ENCODE measurements at regions not wholly inside any gene's neighbourhood (a gene's known extent, or its start where the extent isn't known, plus 50 kb on each side); places are given as distances from the start of the nearest gene placed in this dataset.
"Not testable (repeated sequence)": the region's sequence is repeated elsewhere in the genome, so short reads cannot be mapped to it uniquely, and the experiment has no call there.

DNA sequence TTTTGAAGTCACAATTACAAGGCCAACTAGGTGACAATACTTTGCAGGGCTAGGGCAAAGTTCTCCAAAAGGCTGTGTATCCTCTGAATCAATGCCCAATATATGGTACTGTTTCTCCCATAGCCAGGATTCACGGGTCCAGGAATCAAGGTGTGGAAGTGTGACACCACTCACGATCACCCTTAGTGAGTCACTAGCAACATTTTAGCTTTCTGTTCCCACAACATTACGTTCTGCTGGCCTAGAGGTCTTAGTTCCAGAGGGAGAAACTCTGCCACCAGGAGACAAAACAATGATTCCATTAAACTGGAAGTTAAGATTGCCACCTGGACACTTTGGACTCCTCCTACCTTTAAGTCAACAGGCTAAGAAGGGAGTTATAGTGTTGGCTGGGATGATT lies 88.5 kb upstream of the RANBP6 start:
- TF ChIP-seq, protein P1, sequence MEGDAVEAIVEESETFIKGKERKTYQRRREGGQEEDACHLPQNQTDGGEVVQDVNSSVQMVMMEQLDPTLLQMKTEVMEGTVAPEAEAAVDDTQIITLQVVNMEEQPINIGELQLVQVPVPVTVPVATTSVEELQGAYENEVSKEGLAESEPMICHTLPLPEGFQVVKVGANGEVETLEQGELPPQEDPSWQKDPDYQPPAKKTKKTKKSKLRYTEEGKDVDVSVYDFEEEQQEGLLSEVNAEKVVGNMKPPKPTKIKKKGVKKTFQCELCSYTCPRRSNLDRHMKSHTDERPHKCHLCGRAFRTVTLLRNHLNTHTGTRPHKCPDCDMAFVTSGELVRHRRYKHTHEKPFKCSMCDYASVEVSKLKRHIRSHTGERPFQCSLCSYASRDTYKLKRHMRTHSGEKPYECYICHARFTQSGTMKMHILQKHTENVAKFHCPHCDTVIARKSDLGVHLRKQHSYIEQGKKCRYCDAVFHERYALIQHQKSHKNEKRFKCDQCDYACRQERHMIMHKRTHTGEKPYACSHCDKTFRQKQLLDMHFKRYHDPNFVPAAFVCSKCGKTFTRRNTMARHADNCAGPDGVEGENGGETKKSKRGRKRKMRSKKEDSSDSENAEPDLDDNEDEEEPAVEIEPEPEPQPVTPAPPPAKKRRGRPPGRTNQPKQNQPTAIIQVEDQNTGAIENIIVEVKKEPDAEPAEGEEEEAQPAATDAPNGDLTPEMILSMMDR (IDR thresholded peaks at IDR 0.05), result not testable (repeated sequence)
- not testable (repeated sequence) for TF ChIP-seq POLR2A (IDR thresholded peaks at IDR 0.05)
